Suprapubic skin (tissue), 4 donors: ENCODE measurements at regions not wholly inside any gene's neighbourhood (a gene's known extent, or its start where the extent isn't known, plus 50 kb on each side); places are given as distances from the start of the nearest gene placed in this dataset.
A peak's percentile ranks its signal among the peaks of the same experiment; 100 is the strongest.

ENCODE experiments used
- DNase-seq, 2 donors: peaks; one replicate each; pipeline ENCODE4 v3.0.0-alpha.2; 2019; ENCODE audit warnings: low spot score in 2 of 2
- H3K27ac ChIP-seq: fragments of 200-600 bp; sonication (generic); one replicate; pipeline ENCODE4 v1.5.1; 2019
- H3K27me3 ChIP-seq: fragments of 200-600 bp; sonication (generic); one replicate; pipeline ENCODE4 v1.5.1; 2019
- H3K36me3 ChIP-seq: fragments of 200-600 bp; sonication (generic); one replicate; pipeline ENCODE4 v1.5.1; 2019
- H3K4me1 ChIP-seq: fragments of 200-600 bp; sonication (generic); one replicate; pipeline ENCODE4 v1.5.1; 2019
- H3K4me3 ChIP-seq: fragments of 200-600 bp; sonication (generic); one replicate; pipeline ENCODE4 v1.5.1; 2019; ENCODE audit warnings: mild to moderate bottlenecking
- H3K9me3 ChIP-seq: fragments of 200-600 bp; sonication (generic); one replicate; pipeline ENCODE4 v1.5.1; 2019
- CTCF ChIP-seq, 2 donors: fragments of 200-600 bp in 1 of 2; fragments of 450-650 bp in 1 of 2; sonication (generic) in 1 of 2; IDR thresholded peaks; one replicate each; pipeline ENCODE4 v1.5.1; 2016 to 2019; ENCODE audit warnings: antibody characterized with exemption in 2 of 2, mild to moderate bottlenecking in 1 of 2, moderate library complexity in 1 of 2
- EP300 ChIP-seq: sonication (generic); formaldehyde crosslinking; IDR thresholded peaks from one replicate; pipeline ENCODE4 v1.6.1; 2017; ENCODE audit warnings: antibody characterized with exemption
- POLR2A ChIP-seq, 2 donors: fragments of 450-650 bp; IDR thresholded peaks; one replicate each; pipeline ENCODE4 v1.6.1; 2017; ENCODE audit warnings: antibody characterized with exemption in 2 of 2, mild to moderate bottlenecking in 2 of 2, moderate library complexity in 2 of 2
- POLR2AphosphoS5 ChIP-seq, 3 donors: sonication (generic); formaldehyde crosslinking; IDR thresholded peaks; one replicate each; pipeline ENCODE4 v1.6.1; 2017; ENCODE audit warnings: antibody characterized with exemption in 3 of 3
- WGBS: methylation state at CpG from one replicate; pipeline ENCODE4 v1.1.5; 2018; 5-methylcytosine and 5-hydroxymethylcytosine counted together

- Histone ChIP-seq H3K36me3 (no peaks in the 10 kb centered on the region), H3K4me3 (no peak overlapping the region), H3K9me3 (no peaks in the 10 kb centered on the region), H3K27me3 (no peaks in the 10 kb centered on the region), H3K4me1 (peaks cover 4% of the 10 kb centered on the region), H3K27ac (peak overlapping the region; percentile 29)
- TF ChIP-seq POLR2A (IDR thresholded peaks at IDR 0.05) (no peak), POLR2AphosphoS5 (IDR thresholded peaks at IDR 0.05) (no peak), CTCF (IDR thresholded peaks at IDR 0.05) (no peak), EP300 (no peak)
- WGBS = 54% methylated on average over 19 of the region's 19 CpGs
- DNase-seq = no peak
Observed at GRCh38 chrX:20362268-20363267, 95.9 kb upstream of the RPS6KA3 start.

GRCh38 chrX:20361890-20362262, 95.2 kb upstream of the RPS6KA3 start:
- 48% methylated on average over 4 of the region's 4 CpGs for WGBS
- Histone ChIP-seq H3K4me1 (peaks cover 4% of the 10 kb centered on the region), H3K9me3 (no peaks in the 10 kb centered on the region), H3K27me3 (no peaks in the 10 kb centered on the region), H3K4me3 (no peak overlapping the region), H3K27ac (no peak overlapping the region), H3K36me3 (no peaks in the 10 kb centered on the region)
- DNase-seq = no peak
- TF ChIP-seq CTCF (IDR thresholded peaks at IDR 0.05) (no peak), POLR2A (IDR thresholded peaks at IDR 0.05) (no peak), EP300 (no peak), POLR2AphosphoS5 (IDR thresholded peaks at IDR 0.05) (no peak)

GRCh38 chrX:20361081-20361889, 94.6 kb upstream of the RPS6KA3 start:
- H3K4me1 ChIP-seq = peaks cover 4% of the 10 kb centered on the region
- H3K27me3 ChIP-seq = no peaks in the 10 kb centered on the region
- no peak overlapping the region for H3K4me3 ChIP-seq
- no peak for DNase-seq
- TF ChIP-seq CTCF (IDR thresholded peaks at IDR 0.05) = no peak
- peak in 1 of 3 donors; percentile 58 for TF ChIP-seq POLR2AphosphoS5 (IDR thresholded peaks at IDR 0.05)
- H3K36me3 ChIP-seq = no peaks in the 10 kb centered on the region
- 69% methylated on average over 8 of the region's 8 CpGs for WGBS
- H3K9me3 ChIP-seq = no peaks in the 10 kb centered on the region
- H3K27ac ChIP-seq = no peak overlapping the region

DNA sequence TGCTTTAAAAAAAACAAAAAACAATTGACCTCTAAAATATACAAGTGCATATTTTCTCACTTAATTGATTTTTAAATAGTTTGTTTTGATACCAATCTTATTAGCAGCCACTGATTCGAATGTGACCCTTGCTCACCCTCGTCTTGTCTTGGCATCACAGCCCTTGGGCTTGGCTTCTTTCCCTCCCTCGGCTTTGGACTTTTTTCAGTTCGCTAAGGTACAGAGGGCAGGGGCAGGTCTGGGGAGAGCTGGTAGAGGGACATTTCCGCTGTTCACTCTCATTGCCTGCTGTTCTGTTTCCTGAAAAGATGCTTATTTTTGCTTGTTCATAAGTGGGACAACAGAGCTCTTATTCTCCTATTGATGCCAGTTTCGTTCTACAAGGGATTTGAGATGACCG, 88.5 kb upstream of the RPS6KA3 start:
- WGBS = 72% methylated on average over 7 of the region's 7 CpGs
- H3K27ac ChIP-seq = no peak overlapping the region

More for the DNA sequence above, 88.5 kb upstream of the RPS6KA3 start:
- Histone ChIP-seq H3K9me3 (no peaks in the 10 kb centered on the region), H3K27me3 (no peaks in the 10 kb centered on the region), H3K36me3 (no peaks in the 10 kb centered on the region), H3K4me1 (no peaks in the 10 kb centered on the region), H3K4me3 (no peak overlapping the region)
- TF ChIP-seq POLR2AphosphoS5 (IDR thresholded peaks at IDR 0.05) (no peak), CTCF (IDR thresholded peaks at IDR 0.05) (no peak), EP300 (no peak), POLR2A (IDR thresholded peaks at IDR 0.05) (no peak)
- DNase-seq = no peak
